CD4-positive, alpha-beta T cell treated with Interferon alpha-2 for 1 hour (primary cell): ENCODE measurements at regions not wholly inside any gene's neighbourhood (a gene's known extent, or its start where the extent isn't known, plus 50 kb on each side); places are given as distances from the start of the nearest gene placed in this dataset.

ENCODE experiments used
- DNase-seq, 2 donors: peaks; one replicate each; pipeline ENCODE4 v3.0.0-alpha.2; 2020 to 2022

DNA sequence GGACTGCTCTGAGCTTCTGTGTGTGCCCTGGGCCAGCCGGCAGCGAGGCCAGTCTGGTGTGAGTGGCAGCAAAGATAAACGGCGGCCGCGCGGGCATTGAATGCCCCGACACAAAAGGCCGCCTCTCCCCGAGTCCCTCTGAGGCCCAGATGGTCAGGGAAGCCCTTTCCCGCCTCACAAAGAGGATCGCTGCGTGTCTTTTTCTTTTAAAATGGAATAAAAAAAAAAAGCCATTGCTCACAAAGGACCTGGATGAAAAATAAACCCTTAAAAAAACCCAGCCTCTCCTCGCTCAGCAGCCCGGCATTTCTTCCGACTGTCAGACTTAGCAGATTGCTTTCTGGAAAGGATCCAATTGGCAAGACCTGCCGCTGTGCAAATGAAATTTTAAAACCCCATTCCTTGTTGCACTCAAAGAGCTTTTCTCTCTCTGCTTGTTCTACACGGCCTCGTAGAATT lies 578.7 kb downstream of the BCOR start:
- no peak for DNase-seq

DNA sequence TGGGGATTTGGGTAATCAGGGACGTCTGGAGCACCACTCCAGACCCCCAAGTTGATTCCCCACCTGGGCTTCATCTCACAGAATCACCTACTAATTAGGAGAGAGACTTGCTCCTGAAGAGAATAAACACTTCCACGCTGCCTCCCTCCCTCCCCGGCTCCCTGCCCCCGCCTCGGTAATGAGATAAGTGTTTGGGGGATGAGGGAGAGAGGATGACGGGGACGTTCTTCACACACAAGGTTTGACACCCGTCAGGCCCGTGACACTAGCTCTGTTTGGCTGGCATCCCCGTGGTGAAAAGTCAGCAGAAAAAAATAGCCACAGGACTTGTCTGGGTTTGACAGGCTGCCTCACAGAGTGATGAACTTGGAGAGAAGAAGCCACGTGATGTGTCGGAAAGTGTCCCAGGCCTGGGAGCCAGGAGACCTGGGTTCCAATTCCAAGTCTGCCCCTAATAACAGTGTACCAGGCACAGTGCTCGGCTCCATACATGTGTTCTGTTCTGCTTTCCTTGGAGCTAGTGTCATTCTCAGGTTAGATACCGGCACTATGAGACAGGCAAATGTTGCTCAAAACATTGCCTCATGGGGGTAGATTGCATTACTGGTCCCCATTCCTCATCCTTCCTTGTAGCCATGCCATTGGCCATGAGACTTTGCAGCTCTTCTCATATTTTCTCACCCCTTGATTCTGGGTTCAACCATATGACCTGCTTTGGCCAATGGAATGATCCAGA lies 578.0 kb downstream of the BCOR start:
- no peak for DNase-seq

DNA sequence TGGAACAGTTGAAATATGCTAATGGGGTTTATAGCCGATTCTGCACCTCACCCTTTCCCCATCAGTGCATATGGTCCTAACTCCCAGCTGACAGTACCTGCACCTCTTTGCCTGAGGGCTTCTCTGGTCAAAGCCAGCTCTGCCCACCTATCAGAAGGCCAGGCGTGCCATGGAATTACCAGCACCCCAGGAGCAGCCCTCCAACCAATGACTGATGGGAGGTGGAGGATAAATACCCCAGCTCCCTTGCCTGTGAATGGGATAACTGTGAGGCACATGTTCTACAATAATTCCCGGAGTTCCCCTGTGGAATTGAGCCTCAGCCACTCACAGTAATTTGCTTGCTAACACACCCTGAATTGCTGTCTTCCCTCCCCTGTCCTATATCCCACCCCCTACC lies 572.0 kb downstream of the BCOR start:
- DNase-seq, result no peak

DNA sequence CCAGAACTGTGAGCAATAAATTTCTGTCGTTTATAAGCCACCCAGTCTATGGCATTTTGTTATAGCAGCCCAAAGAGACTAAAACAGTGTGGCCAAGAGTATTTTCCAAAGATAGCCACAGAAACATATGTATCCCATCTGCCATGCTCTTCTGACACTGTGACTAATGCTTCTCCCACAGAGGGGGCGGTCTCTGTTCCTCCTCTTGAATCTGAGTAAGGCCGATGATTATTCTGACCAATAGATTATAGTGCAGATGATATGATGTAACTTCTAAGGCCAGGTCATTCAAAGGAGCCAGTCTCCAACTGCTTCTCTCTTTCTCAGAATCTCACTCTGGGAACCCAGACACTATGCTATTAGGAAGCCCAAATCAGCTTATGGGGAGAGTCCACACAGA lies 570.7 kb downstream of the BCOR start:
- DNase-seq, result no peak

DNA sequence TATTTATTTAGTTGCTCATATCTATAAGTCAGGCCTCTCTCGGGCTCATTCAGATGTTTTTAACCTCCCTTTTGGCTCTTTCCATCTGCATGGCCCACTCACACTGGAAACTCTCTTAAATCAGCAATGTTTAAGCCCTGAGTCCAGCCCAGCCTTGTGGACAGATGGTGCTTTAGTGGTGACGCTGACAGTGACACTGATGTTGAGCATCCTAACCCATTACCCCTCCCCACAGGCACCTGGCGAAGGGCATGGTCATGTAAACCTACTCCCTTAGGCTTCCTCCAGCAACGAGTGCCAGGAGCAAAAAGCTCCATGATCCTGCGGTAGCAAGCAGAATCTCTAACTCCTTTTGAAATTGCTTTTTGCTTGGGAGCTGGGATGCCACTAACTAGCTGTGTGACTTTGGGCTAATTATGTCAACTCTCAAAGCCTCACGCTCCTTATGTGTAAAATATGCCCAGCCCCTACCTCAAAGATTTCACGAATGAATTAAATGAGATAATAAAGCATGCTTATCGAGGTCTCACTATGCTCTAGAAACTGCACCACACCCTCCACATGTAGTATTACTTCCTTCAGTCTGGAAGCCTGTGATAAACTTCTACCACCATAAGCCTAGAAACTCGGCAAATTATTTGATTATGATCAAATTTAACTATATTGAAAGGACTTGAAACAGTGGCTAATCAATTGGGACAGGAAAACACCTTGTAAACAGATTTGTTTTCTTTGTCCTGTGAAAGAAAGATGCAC lies 569.4 kb downstream of the BCOR start:
- no peak for DNase-seq

DNA sequence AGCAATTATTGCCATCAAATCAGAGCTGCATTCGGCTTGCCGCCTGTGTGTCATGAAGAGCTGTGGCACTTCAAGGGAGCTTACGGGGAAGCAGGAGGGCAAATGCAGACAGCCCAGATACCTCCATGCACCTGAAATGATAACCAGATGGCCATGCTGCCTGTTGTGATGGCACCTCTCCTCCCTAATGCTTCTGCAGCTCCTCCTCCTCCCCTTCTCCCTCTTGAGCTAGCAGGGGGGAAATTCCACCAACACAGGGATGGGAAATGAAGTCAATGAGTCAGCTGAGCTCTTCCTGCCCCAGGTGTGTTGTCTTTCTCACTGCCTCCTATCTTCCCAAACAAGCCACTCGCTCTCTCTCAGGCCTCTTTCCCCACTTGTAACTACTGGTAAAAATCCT lies 565.0 kb downstream of the BCOR start:
- DNase-seq, result no peak

DNA sequence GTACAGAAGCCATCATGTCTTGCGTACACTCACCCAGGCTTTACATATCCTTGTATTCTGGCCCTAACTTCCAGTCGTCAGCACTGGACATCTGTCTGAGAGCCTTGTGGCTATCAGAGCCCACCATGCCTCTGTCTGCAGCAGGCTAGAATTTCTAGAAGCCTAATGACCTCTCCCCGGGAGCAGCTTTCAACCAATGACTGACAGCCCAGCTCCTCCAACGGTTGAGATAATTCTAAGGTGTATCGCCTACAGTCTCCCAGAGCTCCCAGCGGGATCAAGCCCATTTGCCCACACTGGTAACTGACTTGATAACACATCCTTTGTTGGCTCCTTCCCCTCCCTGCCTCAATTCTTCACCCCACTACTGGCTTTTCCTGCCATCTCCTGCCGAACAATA lies 562.8 kb downstream of the BCOR start:
- no peak for DNase-seq

DNA sequence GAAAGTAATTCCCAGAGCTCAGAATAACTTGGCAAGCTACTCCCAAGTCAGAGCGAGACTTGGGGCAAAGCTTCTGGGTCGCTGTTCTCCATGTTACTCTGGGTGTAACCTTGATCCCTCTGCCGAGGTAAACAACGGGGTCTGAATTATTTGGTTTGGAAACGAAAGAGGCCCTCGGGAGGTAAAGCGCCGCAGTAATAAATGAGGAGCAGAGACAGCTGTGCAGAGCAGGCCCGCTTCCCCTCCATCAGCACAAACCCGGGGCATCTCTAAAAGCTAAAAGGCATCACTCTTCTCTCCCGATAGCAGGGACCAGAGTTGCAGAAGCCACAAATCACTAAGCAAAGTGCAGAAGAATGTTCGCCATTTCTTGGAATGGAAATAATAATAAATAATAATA lies 561.5 kb downstream of the BCOR start:
- DNase-seq, result no peak

DNA sequence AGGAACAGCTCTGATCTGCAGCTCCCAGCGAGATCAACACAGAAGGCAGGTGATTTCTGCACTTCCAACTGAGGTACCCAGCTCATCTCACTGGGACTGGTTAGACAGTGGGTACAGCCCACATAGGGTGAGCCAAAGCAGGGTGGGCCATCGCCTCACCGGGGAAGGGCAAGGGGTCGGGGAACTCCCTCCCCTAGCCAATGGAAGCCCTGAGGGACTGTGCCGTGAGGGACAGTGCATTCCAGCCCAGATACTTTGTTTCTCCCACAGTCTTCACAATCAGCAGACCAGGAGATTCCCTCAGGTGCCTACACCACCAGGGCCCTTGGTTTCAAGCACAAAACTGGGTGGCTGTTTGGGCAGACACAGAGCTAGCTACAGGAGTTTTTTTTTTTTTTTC lies 555.9 kb downstream of the BCOR start:
- DNase-seq, result no peak

DNA sequence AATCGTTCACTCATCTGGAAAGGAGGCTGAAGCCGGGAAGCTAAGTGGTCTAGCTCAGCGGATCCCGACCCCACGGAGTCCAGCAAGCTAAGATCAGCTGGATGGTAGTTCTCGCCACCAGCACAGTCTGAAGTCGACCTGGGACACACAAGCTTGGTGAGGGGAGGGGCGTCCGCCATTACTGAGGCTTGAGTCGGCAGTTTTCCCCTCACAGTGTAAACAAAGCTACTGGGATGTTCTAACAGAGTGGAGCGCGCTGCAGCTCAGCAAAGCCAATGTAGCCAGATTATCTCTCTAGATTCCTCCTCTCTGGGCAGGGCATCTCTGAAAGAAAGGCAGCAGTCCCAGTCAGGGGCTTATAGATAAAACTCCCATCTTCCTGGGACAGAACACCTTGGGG lies 555.4 kb downstream of the BCOR start:
- no peak for DNase-seq

DNA sequence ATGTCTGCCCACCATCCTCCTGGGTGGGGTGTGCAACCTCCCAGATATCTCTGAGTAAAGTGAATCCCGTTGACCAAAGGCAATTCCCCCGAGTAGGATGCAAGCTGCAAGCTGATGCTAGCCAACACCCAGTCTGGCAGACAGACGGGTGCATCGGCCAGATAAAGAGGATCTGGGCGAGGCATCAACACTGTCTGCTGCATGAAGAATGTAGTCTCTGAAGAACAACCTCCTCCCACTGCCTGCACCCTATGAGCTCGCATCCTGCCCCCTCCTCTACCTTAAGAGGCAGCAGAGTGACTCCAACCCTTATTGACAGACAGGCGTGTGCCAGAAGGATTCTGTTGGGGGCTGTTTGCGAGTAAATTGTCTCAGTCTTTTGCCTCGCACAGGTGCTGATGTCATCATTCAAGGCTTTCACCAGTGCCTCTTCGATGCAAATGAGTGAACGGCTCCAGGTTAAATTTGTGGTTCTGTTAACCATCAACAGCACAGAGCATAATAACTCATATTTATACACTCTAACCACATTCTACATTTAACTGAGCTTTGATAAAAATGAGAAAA lies 546.9 kb downstream of the BCOR start:
- DNase-seq, result no peak

DNA sequence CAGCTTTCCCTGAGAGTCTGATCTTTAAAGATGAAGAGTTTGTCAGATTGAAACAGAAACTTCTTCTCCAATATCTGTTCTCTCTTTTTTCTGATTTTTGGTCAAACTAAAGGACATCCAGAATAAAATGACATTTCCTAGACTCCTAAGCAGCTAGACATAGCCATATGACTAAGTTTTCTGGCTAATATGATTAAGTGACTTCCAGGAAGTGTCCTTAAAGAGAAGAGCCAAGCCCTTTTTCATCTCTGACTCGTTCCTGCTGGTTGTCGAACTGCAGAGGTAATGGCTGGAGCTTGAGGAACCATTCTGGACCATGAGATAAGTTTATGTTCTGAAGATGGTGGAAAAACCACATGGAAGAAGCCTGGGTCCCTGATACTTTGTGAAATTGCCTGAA lies 546.0 kb downstream of the BCOR start:
- no peak for DNase-seq

DNA sequence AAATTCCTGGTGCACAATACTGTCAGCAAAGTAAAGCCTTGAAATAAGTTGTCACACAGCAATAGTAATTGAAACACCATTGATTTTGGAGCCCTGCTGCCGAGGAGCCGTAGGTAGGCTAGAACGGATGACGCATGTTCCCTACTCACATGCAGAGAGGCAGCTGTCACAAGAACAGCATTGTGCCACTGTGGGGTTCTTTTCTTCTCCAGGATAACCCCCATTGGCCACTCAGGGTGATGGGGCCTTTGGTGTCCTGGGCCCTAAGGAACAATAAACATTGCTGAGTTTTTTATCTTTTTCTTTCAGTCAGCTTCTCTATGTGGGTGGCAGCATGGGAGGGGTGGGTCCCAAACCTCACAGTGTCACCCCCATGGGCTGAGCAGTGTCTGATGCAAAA lies 542.3 kb downstream of the BCOR start:
- no peak for DNase-seq

DNA sequence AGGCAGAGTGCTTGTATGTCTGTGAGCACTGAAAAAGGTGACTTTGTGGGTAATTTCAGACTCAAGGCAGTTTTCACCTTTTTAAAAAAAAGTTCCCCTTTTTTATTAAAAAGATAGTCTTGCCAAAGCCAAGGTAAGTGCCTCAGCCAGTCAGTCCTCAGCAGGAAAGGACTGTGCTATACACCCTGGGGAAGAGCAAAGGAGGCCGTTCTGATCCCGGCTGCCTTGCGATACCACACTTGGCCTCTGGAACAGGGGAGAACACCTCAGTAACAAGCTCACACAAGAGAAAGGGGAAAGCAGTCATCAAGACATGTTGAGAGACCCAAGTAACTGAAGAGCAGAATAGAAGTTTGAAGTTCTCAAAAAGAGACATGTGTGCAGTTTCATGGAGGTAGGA lies 541.7 kb downstream of the BCOR start:
- no peak for DNase-seq

DNA sequence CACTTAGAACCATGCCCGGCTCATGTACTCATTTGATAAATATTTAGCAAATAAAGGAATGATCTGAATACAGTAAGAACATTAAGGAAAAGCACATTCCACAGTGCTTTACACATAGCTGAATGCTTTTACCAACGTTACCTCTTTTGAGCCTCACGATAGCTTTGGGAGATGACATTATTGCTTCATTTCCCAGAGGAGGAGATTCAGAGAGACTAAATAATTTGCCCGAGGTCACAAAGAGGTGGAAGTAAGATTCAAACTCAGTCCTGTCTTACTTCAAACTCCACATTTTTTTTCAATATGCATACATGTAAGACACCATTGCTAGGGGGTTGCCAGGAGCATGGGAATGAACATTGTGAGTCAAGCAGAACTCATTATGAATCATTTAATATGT lies 538.5 kb downstream of the BCOR start:
- DNase-seq, result no peak

DNA sequence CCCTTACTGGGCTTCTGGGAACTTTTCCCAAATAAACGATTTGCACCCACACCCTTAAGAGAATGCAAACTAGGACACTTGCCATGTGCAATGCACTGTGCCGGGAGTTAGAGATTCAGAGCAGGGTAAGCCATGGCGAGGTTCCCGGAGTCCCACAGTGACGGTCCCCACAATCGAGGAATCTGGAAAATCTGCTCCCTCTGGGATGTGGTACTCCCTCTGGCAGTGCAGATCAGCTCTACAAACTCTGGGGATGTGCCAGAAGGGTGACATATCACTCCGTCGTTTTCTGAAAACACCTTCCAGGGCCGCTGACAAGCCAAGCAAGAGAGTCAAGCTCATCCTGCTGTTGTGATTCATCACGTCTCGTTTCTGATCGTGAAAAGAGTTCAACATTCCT lies 537.5 kb downstream of the BCOR start:
- DNase-seq, result no peak

DNA sequence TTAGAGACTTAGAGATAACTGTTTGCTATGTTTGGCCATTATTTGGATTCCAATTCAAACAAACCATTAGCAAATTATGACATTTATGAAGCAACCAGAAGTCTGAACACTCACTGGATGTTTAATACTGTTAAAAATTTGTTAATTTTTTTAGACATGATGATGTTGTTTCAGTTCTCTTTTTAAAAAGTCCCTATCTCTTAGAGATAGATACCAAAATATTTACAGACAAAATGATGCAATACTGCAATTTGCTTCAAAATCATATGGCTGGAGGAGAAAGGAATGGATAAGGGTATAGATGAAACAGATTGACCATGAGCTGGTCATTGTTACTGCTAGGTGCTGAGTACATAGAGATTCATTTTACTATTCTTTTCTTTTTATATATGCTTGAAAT lies 534.6 kb downstream of the BCOR start:
- no peak for DNase-seq

DNA sequence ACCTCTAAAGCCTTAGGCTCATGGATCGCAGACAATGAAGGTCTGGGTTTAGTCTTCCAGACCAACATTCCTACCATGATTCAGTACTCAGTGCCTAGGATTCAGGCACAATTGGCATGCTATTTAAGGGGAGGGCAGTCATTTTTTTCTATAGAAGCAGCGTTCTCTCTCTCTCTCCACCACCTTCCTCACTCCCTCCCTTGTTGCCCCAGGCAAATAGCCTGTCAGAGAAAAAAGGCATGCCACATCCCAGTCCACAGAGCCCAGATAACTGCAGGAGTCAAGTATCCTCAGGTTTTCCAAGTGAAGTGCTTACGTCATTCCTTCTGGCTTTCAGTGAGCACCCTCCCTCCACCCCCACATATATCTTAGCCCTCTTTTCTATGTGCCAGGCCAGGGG lies 533.0 kb downstream of the BCOR start:
- DNase-seq, result no peak

DNA sequence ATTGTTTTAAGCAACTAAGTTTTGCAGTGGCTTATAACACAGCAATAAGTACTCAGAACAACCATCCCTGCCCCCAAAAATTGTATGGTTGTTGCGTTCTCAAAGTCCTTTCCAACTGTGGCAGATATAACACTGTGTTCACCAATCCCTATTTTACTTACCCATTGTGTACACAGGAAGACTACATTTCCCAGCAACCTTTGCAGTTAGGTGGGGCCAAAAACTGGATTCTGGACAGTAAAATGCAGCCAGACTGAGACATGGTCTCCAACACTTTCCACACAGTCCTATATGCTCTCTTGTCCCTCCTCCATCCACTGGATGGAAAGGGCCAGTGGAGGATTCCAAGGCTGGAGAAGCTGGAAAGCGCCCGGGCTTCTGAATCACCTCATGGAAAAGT lies 523.6 kb downstream of the BCOR start:
- DNase-seq, result no peak

DNA sequence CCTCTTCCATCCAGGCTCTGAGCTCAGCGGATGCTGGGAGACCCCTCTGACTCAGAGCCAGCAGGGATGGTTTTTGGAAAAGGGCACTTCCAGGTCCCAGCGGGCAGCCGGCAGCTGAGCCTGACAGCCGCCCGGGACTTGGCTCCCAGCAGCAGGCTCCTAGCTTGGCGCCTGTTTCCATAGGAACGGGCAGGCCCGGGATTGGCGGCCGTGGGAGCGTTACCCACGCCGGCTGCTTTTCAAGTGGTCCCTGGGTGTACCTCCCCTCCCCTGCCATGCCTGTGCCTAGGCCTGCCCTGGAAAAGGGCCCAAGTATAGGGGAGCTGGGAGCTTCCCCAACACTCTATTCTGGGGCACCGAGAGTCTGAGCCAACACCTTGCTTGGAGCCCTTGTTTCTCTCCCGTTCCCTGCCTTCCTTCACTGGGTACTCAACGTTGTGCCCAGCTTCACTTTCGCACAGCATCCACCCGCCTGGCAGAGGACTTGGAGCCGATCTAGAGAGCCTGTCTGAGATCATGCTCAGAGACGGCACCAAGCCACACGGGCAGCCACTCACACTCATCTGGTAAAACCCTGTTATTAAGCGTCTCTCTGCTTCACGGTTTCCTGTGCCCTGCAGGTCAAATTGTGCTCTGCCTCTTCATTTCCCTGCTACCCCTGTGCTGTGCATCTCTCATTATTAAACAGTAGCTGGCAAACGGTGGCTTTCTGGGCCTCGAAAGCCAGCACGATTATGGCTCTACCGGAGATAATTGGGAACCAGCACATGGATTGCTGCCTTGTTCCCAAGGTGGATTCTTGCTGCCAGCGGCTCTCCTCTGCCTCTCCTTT lies 521.5 kb downstream of the BCOR start:
- DNase-seq, result no peak

DNA sequence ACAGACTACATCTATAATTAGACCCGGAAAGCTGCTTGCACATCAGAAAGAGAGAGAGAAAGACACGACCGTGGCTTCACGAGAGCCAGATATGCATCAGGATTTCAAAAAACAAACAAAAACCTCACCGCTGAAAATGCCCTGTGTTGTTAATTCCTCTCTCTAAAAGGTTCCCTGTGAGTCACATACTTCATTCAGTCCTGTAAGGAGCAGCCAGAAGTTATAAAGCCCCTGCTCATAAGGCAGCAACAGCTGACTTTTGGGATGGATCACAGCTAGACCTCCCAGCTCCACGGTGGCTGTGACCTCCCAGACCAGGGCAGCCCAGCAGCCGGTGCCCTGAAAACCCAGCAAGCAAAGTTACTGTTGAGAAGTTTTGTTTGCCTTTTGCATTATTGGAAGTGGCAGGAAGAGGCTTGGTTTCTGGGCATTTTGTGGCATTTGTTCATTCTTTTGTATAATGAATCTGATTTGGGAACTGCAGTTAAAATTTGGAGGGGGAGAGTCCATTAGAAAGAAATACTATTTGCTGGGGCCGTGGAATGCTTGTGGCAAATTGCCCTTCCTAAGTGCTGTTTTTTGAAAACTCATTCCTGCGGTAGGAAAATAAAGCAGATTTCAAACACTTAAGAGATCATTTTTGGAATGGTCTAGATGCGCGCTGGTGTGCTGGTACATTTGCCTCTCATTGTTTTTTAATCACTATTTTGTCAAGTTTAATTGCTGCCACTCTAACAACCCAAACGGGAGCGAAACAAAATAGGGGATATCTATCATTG lies 520.4 kb downstream of the BCOR start:
- DNase-seq, result no peak
